Tibial nerve (tissue), 4 donors: ENCODE measurements at regions not wholly inside any gene's neighbourhood (a gene's known extent, or its start where the extent isn't known, plus 50 kb on each side); places are given as distances from the start of the nearest gene placed in this dataset.

Experiments
- CTCF ChIP-seq, 5 experiments: fragments of 200-600 bp in 3 of 5; fragments of 450-650 bp in 2 of 5; sonication (generic) in 3 of 5; IDR thresholded peaks; one replicate each; pipeline ENCODE4 v1.5.1; 2016 to 2019; ENCODE audit warnings: antibody characterized with exemption in 5 of 5, mild to moderate bottlenecking in 3 of 5, moderate library complexity in 2 of 5
- EP300 ChIP-seq, 2 donors: sonication (generic); formaldehyde crosslinking; IDR thresholded peaks; one replicate each; pipeline ENCODE4 v1.6.1; 2017; ENCODE audit warnings: antibody characterized with exemption in 2 of 2, mild to moderate bottlenecking in 1 of 2

DNA sequence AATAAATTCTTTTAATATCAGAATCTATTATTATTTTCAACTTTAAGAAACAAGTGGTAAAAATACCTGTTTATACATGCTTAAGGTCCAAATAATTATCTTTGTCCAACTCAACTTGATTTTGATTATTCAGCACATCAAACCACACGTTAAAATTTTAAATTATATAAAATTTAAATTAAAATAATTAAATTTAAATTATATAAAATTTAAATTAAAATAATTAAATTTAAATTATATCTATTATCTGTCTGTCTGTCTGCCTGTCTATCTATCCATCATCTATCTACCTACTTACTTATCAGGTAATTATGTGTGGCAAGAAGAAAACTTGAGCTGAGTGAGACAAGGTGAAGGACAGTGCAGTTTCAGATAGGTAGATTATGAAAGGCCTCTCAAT lies 605.3 kb upstream of the RIOK2 start:
- TF ChIP-seq CTCF (IDR thresholded peaks at IDR 0.05), result no peak
- no peak for TF ChIP-seq EP300 (IDR thresholded peaks at IDR 0.05)
